GM23248 (cell line): ENCODE measurements at regions not wholly inside any gene's neighbourhood (a gene's known extent, or its start where the extent isn't known, plus 50 kb on each side); places are given as distances from the start of the nearest gene placed in this dataset.

Experiments
- EZH2 ChIP-seq: fragments of 200-600 bp; sonication (generic); IDR thresholded peaks from 2 replicates; pipeline ENCODE4 v1.6.1; 2018; ENCODE audit warnings: antibody characterized with exemption, mild to moderate bottlenecking; ENCODE audit not compliant: insufficient read depth, poor library complexity, severe bottlenecking
- EZH2phosphoT487 ChIP-seq: fragments of 200-600 bp; sonication (generic); IDR thresholded peaks from 2 replicates; pipeline ENCODE4 v1.6.1; 2018; ENCODE audit warnings: antibody characterized with exemption, moderate library complexity, mild to moderate bottlenecking, low read depth; ENCODE audit not compliant: insufficient read depth

DNA sequence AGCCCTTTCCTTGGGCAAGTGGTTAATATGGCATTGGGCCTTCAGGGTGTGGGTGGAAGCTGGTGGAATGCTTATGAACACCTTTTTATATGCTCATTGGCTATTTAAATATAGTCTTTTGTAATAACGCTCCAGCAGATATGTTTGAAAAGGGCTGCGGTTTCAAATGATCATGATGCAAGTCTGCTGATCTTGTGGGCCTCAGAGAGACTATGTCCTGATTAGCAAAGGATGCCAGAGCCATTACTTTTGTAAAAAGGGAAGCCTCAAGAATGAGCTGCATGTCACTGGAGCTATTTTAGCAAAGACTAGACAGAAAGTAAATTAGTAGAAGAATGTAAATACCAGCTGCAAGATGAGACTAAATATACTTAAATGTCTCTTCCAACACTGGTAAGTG is 200.5 kb downstream of the GXYLT1 start:
- no peak for TF ChIP-seq EZH2phosphoT487
- no peak for TF ChIP-seq EZH2
